Stimulated activated CD8-positive, alpha-beta memory T cell treated with anti-CD3 and anti-CD28 coated beads, Interleukin-15, amount 100 ng/mL, for 48 hours (primary cell): ENCODE measurements at regions not wholly inside any gene's neighbourhood (a gene's known extent, or its start where the extent isn't known, plus 50 kb on each side); places are given as distances from the start of the nearest gene placed in this dataset.
A peak's percentile ranks its signal among the peaks of the same experiment; 100 is the strongest.

Experiments used
- DNase-seq, 2 donors: peaks; one replicate each; pipeline ENCODE4 v3.0.0-alpha.2; 2020; ENCODE audit warnings: low read depth in 2 of 2

GRCh38 chr11:128407962-128408361 lies 179.4 kb downstream of the ETS1 start:
- DNase-seq = no peak

GRCh38 chr11:128405714-128406662 lies 181.4 kb downstream of the ETS1 start:
- DNase-seq = no peak

- no peak for DNase-seq
Measured at GRCh38 chr11:128405112-128405511, 182.2 kb downstream of the ETS1 start.

GRCh38 chr11:128404437-128404836 lies 182.9 kb downstream of the ETS1 start:
- DNase-seq = no peak

GRCh38 chr11:128400382-128401203 lies 186.8 kb downstream of the ETS1 start:
- no peak for DNase-seq

- no peak for DNase-seq
Measured at GRCh38 chr11:128399251-128400121, 187.9 kb downstream of the ETS1 start.

- DNase-seq = no peak
Measured at GRCh38 chr11:128398517-128399250, 188.7 kb downstream of the ETS1 start.

GRCh38 chr11:128397362-128397761 lies 190.0 kb downstream of the ETS1 start:
- no peak for DNase-seq

GRCh38 chr11:128394431-128395089 lies 192.8 kb downstream of the ETS1 start:
- DNase-seq = no peak

- no peak for DNase-seq
Measured at GRCh38 chr11:128392259-128392658, 195.1 kb downstream of the ETS1 start.

- no peak for DNase-seq
Measured at GRCh38 chr11:128391811-128392210, 195.5 kb downstream of the ETS1 start.

- DNase-seq = no peak
Measured at GRCh38 chr11:128390246-128390645, 197.1 kb downstream of the ETS1 start.

GRCh38 chr11:128389461-128389976 lies 197.8 kb downstream of the ETS1 start:
- DNase-seq = no peak

- no peak for DNase-seq
Measured at GRCh38 chr11:128388206-128388815, 199.0 kb downstream of the ETS1 start.

GRCh38 chr11:128379587-128380580 lies 207.5 kb downstream of the ETS1 start:
- DNase-seq = peak; percentile 22 to 26

- no peak for DNase-seq
Measured at GRCh38 chr11:128375961-128376360, 211.4 kb downstream of the ETS1 start.

GRCh38 chr11:128374026-128374425 lies 213.3 kb downstream of the ETS1 start:
- no peak for DNase-seq

- no peak for DNase-seq
Measured at GRCh38 chr11:128372977-128373376, 214.4 kb downstream of the ETS1 start.
